Esophagus squamous epithelium (tissue), 4 donors: ENCODE measurements at regions not wholly inside any gene's neighbourhood (a gene's known extent, or its start where the extent isn't known, plus 50 kb on each side); places are given as distances from the start of the nearest gene placed in this dataset.
"Not testable (repeated sequence)": the region's sequence is repeated elsewhere in the genome, so short reads cannot be mapped to it uniquely, and the experiment has no call there.

ENCODE experiments used
- CTCF ChIP-seq, 6 experiments: fragments of 450-650 bp in 4 of 6; fragments of 200-600 bp in 2 of 6; sonication (generic) in 2 of 6; IDR thresholded peaks; one replicate each; pipeline ENCODE4 v1.5.1; 2016 to 2019; ENCODE audit warnings: antibody characterized with exemption in 6 of 6, mild to moderate bottlenecking in 4 of 6, moderate library complexity in 4 of 6
- POLR2A ChIP-seq, 4 donors: fragments of 450-650 bp; IDR thresholded peaks; one replicate each; pipeline ENCODE4 v1.6.1; 2017; ENCODE audit warnings: antibody characterized with exemption in 4 of 4, mild to moderate bottlenecking in 4 of 4, moderate library complexity in 3 of 4

GRCh38 chr22:26094497-26094896 lies 74.8 kb upstream of the SEZ6L start:
- TF ChIP-seq POLR2A, CTCF (IDR thresholded peaks at IDR 0.05): not testable (repeated sequence)
